Memory B cell (primary cell): ENCODE measurements at regions not wholly inside any gene's neighbourhood (a gene's known extent, or its start where the extent isn't known, plus 50 kb on each side); places are given as distances from the start of the nearest gene placed in this dataset.
"Not testable (repeated sequence)": the region's sequence is repeated elsewhere in the genome, so short reads cannot be mapped to it uniquely, and the experiment has no call there.

Experiments used
- ATAC-seq: fragments of 150-1000 bp; cut with Tn5 transposase; 2 replicates; pipeline ENCODE4 v1.10.0; 2021; ENCODE audit warnings: low read depth, mild to moderate bottlenecking, moderate library complexity
- DNase-seq, 2 donors: peaks; one replicate each; pipeline ENCODE4 v3.0.0; 2022; ENCODE audit warnings: low spot score in 2 of 2
- H3K27ac Mint-ChIP-seq: one replicate; pipeline ENCODE4 v1.8.0; 2022; ENCODE audit warnings: mild to moderate bottlenecking, moderate library complexity, mixed read lengths
- H3K27me3 Mint-ChIP-seq: one replicate; pipeline ENCODE4 v1.8.0; 2022; ENCODE audit warnings: mixed read lengths
- H3K36me3 Mint-ChIP-seq: one replicate; pipeline ENCODE4 v1.8.0; 2022; ENCODE audit warnings: mild to moderate bottlenecking, mixed read lengths
- H3K4me1 Mint-ChIP-seq: one replicate; pipeline ENCODE4 v1.8.0; 2022; ENCODE audit warnings: mixed read lengths
- H3K4me3 Mint-ChIP-seq: one replicate; pipeline ENCODE4 v1.8.0; 2022; ENCODE audit warnings: mild to moderate bottlenecking, moderate library complexity, mixed read lengths
- H3K9me3 Mint-ChIP-seq: one replicate; pipeline ENCODE4 v1.8.0; 2022; ENCODE audit warnings: mixed read lengths

- Mint-ChIP-seq H3K36me3 (no peaks in the 10 kb centered on the region), H3K4me1 (no peaks in the 10 kb centered on the region), H3K27me3 (peaks cover 13% of the 10 kb centered on the region), H3K4me3 (no peak overlapping the region), H3K9me3 (no peaks in the 10 kb centered on the region), H3K27ac (no peak overlapping the region)
- no peak for DNase-seq
- no peak for ATAC-seq
Observed at GRCh38 chr18:21928925-21929324, 188.3 kb downstream of the MIB1 start.

GRCh38 chr18:21930177-21930576, 189.6 kb downstream of the MIB1 start:
- ATAC-seq (no peak), DNase-seq (no peak)
- no peak overlapping the region for H3K4me3 Mint-ChIP-seq
- no peaks in the 10 kb centered on the region for H3K4me1 Mint-ChIP-seq
- H3K27me3 Mint-ChIP-seq = peaks cover 13% of the 10 kb centered on the region
- H3K36me3 Mint-ChIP-seq = no peaks in the 10 kb centered on the region
- no peaks in the 10 kb centered on the region for H3K9me3 Mint-ChIP-seq
- no peak overlapping the region for H3K27ac Mint-ChIP-seq

- Mint-ChIP-seq H3K4me3 (no peak overlapping the region), H3K9me3 (no peaks in the 10 kb centered on the region), H3K27ac (no peak overlapping the region), H3K27me3 (peaks cover 6% of the 10 kb centered on the region), H3K36me3 (no peaks in the 10 kb centered on the region), H3K4me1 (no peaks in the 10 kb centered on the region)
- no peak for DNase-seq
- no peak for ATAC-seq
Observed at GRCh38 chr18:21933931-21934765, 193.6 kb downstream of the MIB1 start.

GRCh38 chr18:21934766-21935015, 194.1 kb downstream of the MIB1 start:
- no peak overlapping the region for H3K27ac Mint-ChIP-seq

GRCh38 chr18:21943456-21943855, 202.9 kb downstream of the MIB1 start:
- no peaks in the 10 kb centered on the region for H3K36me3 Mint-ChIP-seq
- peaks cover 3% of the 10 kb centered on the region for H3K27me3 Mint-ChIP-seq
- H3K9me3 Mint-ChIP-seq = no peaks in the 10 kb centered on the region
- ATAC-seq (no peak), DNase-seq (no peak)
- H3K4me3 Mint-ChIP-seq = no peak overlapping the region
- H3K4me1 Mint-ChIP-seq = no peaks in the 10 kb centered on the region
- no peak overlapping the region for H3K27ac Mint-ChIP-seq

More at GRCh38 chr18:21934766-21935015, 194.1 kb downstream of the MIB1 start:
- Mint-ChIP-seq H3K36me3 (no peaks in the 10 kb centered on the region), H3K27me3 (peaks cover 3% of the 10 kb centered on the region), H3K4me3 (no peak overlapping the region), H3K4me1 (no peaks in the 10 kb centered on the region), H3K9me3 (no peaks in the 10 kb centered on the region)
- DNase-seq (no peak), ATAC-seq (no peak)

GRCh38 chr18:21949326-21950015, 208.9 kb downstream of the MIB1 start:
- H3K4me3 Mint-ChIP-seq = no peak overlapping the region
- H3K36me3 Mint-ChIP-seq = no peaks in the 10 kb centered on the region
- no peaks in the 10 kb centered on the region for H3K4me1 Mint-ChIP-seq
- no peak for ATAC-seq
- DNase-seq = no peak
- H3K27me3 Mint-ChIP-seq = peaks cover 11% of the 10 kb centered on the region
- H3K27ac Mint-ChIP-seq = no peak overlapping the region
- no peaks in the 10 kb centered on the region for H3K9me3 Mint-ChIP-seq

- ATAC-seq = peak; percentile 89
- DNase-seq = peak; percentile 64 to 76
- Mint-ChIP-seq H3K27me3 (peaks cover 8% of the 10 kb centered on the region), H3K9me3 (no peaks in the 10 kb centered on the region), H3K27ac (no peak overlapping the region), H3K36me3 (no peaks in the 10 kb centered on the region), H3K4me3 (no peak overlapping the region), H3K4me1 (no peaks in the 10 kb centered on the region)
Observed at GRCh38 chr18:21955757-21956652, 213.4 kb upstream of the GATA6 start.

GRCh38 chr18:21958263-21958662, 211.1 kb upstream of the GATA6 start:
- Mint-ChIP-seq H3K4me3 (no peak overlapping the region), H3K27me3 (peaks cover 9% of the 10 kb centered on the region), H3K4me1 (no peaks in the 10 kb centered on the region), H3K9me3 (no peaks in the 10 kb centered on the region), H3K36me3 (no peaks in the 10 kb centered on the region), H3K27ac (no peak overlapping the region)
- DNase-seq (no peak), ATAC-seq (no peak)

- Mint-ChIP-seq H3K9me3 (no peaks in the 10 kb centered on the region), H3K36me3 (no peaks in the 10 kb centered on the region), H3K27me3 (peaks cover 9% of the 10 kb centered on the region), H3K4me3 (no peak overlapping the region), H3K27ac (no peak overlapping the region), H3K4me1 (no peaks in the 10 kb centered on the region)
- DNase-seq = no peak
- no peak for ATAC-seq
Observed at GRCh38 chr18:21958707-21959450, 210.5 kb upstream of the GATA6 start.

- Mint-ChIP-seq H3K9me3 (no peaks in the 10 kb centered on the region), H3K4me1 (no peaks in the 10 kb centered on the region), H3K27ac (no peak overlapping the region), H3K4me3 (no peak overlapping the region), H3K36me3 (no peaks in the 10 kb centered on the region), H3K27me3 (peaks cover 12% of the 10 kb centered on the region)
- ATAC-seq = no peak
- DNase-seq = no peak
Observed at GRCh38 chr18:21960189-21960588, 209.2 kb upstream of the GATA6 start.

- no peak for ATAC-seq
- no peaks in the 10 kb centered on the region for H3K9me3 Mint-ChIP-seq
- no peaks in the 10 kb centered on the region for H3K4me1 Mint-ChIP-seq
- no peaks in the 10 kb centered on the region for H3K36me3 Mint-ChIP-seq
- H3K27ac Mint-ChIP-seq = no peak overlapping the region
- no peak for DNase-seq
- peaks cover 9% of the 10 kb centered on the region for H3K27me3 Mint-ChIP-seq
- no peak overlapping the region for H3K4me3 Mint-ChIP-seq
Observed at GRCh38 chr18:21963336-21963735, 206.1 kb upstream of the GATA6 start.

- Mint-ChIP-seq H3K27ac (no peak overlapping the region), H3K27me3 (peaks cover 5% of the 10 kb centered on the region), H3K4me3 (no peak overlapping the region), H3K4me1 (no peaks in the 10 kb centered on the region), H3K36me3 (no peaks in the 10 kb centered on the region), H3K9me3 (no peaks in the 10 kb centered on the region)
- DNase-seq (no peak), ATAC-seq (no peak)
Observed at GRCh38 chr18:21968338-21968737, 201.1 kb upstream of the GATA6 start.

GRCh38 chr18:21972281-21972680, 197.1 kb upstream of the GATA6 start:
- no peaks in the 10 kb centered on the region for H3K4me1 Mint-ChIP-seq
- no peak for DNase-seq
- H3K27me3 Mint-ChIP-seq = peaks cover 2% of the 10 kb centered on the region
- no peaks in the 10 kb centered on the region for H3K9me3 Mint-ChIP-seq
- no peaks in the 10 kb centered on the region for H3K36me3 Mint-ChIP-seq
- no peak overlapping the region for H3K4me3 Mint-ChIP-seq
- no peak overlapping the region for H3K27ac Mint-ChIP-seq
- no peak for ATAC-seq

- H3K4me3 Mint-ChIP-seq, H3K9me3 Mint-ChIP-seq, ATAC-seq, DNase-seq, H3K27ac Mint-ChIP-seq, H3K36me3 Mint-ChIP-seq, H3K27me3 Mint-ChIP-seq, H3K4me1 Mint-ChIP-seq: not testable (repeated sequence)
Observed at GRCh38 chr18:21975954-21976353, 193.4 kb upstream of the GATA6 start.
